ENCODE measurements at regions not wholly inside any gene's neighbourhood (a gene's known extent, or its start where the extent isn't known, plus 50 kb on each side); places are given as distances from the start of the nearest gene placed in this dataset.
"Not testable (repeated sequence)": the region's sequence is repeated elsewhere in the genome, so short reads cannot be mapped to it uniquely, and the experiment has no call there.

DNA sequence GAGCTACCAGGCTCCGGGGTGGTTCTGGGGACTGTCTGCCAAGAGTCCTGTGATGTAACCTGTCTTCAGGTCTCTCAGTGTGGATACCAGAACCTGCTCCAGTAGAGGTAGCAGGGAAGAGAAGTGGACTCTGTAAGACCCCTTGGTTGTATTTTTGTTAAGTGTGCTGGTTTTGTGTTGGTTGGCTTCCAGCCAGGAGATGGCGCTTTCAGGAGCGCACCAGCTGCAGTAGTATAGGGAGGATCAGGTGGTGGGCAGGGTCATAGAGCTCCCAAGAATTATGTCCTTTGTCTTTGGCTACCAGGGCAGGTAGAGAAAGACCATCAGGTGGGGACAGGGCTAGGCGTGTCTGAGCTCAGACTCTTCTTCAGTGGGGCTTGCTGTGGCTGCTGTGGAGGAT is 1147.2 kb upstream of the ADGRL4 start:
- Histone ChIP-seq H3K27ac (ENCODE audit: low read depth, low read length) (no peak overlapping the region), H3K9ac (ENCODE audit: extremely low read depth, low read length, poor library complexity, severe bottlenecking) (no peak overlapping the region), H3K9me3 (ENCODE audit: control insufficient read depth, low read length) (peaks cover 3% of the 10 kb centered on the region), H3K4me1 (ENCODE audit: control insufficient read depth, insufficient read depth, low read length) (no peaks in the 10 kb centered on the region), H3K27me3 (ENCODE audit: control insufficient read depth, insufficient read depth, low read length, poor library complexity, severe bottlenecking) (no peaks in the 10 kb centered on the region), H3K4me3 (ENCODE audit: low read length) (no peak overlapping the region), H3K36me3 (ENCODE audit: control insufficient read depth, insufficient read depth, low read length) (no peaks in the 10 kb centered on the region)
- Mint-ChIP-seq H3K9me3 (peaks cover 3% of the 10 kb centered on the region), H3K27ac (no peak overlapping the region), H3K27me3 (ENCODE audit: insufficient read depth) (no peaks in the 10 kb centered on the region), H3K36me3 (ENCODE audit: low read depth) (no peaks in the 10 kb centered on the region), H3K4me3 (no peak overlapping the region), H3K4me1 (peaks cover 2% of the 10 kb centered on the region)
- TF ChIP-seq, protein P1, sequence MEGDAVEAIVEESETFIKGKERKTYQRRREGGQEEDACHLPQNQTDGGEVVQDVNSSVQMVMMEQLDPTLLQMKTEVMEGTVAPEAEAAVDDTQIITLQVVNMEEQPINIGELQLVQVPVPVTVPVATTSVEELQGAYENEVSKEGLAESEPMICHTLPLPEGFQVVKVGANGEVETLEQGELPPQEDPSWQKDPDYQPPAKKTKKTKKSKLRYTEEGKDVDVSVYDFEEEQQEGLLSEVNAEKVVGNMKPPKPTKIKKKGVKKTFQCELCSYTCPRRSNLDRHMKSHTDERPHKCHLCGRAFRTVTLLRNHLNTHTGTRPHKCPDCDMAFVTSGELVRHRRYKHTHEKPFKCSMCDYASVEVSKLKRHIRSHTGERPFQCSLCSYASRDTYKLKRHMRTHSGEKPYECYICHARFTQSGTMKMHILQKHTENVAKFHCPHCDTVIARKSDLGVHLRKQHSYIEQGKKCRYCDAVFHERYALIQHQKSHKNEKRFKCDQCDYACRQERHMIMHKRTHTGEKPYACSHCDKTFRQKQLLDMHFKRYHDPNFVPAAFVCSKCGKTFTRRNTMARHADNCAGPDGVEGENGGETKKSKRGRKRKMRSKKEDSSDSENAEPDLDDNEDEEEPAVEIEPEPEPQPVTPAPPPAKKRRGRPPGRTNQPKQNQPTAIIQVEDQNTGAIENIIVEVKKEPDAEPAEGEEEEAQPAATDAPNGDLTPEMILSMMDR (conservative IDR thresholded peaks at IDR 0.05) = peak; percentile 54
- DNase-seq = peak; percentile 59
- 89 to 100% methylated on average over 4 of the region's 4 CpGs for WGBS, 2 experiments (ENCODE audit: insufficient coverage in 1 of 2, insufficient read length in 1 of 2)

DNA sequence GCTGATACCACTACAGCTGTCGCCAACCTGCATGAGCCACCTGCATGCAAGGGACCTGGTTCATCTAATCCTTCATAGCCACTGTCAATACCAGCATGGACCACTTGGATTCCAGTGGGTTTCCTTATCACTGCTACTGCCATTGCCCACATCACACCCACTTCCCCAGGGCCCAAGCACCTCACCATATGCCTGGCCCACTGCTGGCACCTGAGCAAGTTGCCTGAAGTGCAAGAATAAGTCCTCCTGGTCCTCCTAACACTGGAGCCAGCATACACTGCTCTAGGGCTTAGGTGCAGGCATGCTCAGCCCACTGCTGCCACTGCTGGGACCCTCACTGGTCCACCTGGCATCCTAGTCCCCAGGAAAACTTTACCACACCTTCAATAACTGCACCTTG is 1136.8 kb upstream of the ADGRL4 start:
- H3K27me3 ChIP-seq (ENCODE audit: control insufficient read depth, insufficient read depth, low read length, poor library complexity, severe bottlenecking) = no peaks in the 10 kb centered on the region
- no peaks in the 10 kb centered on the region for H3K36me3 ChIP-seq (ENCODE audit: control insufficient read depth, insufficient read depth, low read length)
- peaks cover 4% of the 10 kb centered on the region for H3K9me3 ChIP-seq (ENCODE audit: control insufficient read depth, low read length)
- no peaks in the 10 kb centered on the region for H3K4me1 ChIP-seq (ENCODE audit: control insufficient read depth, insufficient read depth, low read length)
- no peak for DNase-seq
- no peak overlapping the region for H3K4me3 ChIP-seq (ENCODE audit: low read length)
- TF ChIP-seq, protein P1 (conservative IDR thresholded peaks at IDR 0.05) = no peak
- no peak overlapping the region for H3K27ac ChIP-seq (ENCODE audit: low read depth, low read length)
- 43% methylated on average over 1 of the region's 1 CpG; no CpG with 5 or more reads in 1 of the 2 experiments for WGBS, 2 experiments (ENCODE audit: insufficient coverage in 1 of 2, insufficient read length in 1 of 2)
- no peak overlapping the region for H3K4me3 Mint-ChIP-seq
- no peaks in the 10 kb centered on the region for H3K4me1 Mint-ChIP-seq
- no peak overlapping the region for H3K27ac Mint-ChIP-seq
- H3K9me3 Mint-ChIP-seq = peaks cover 5% of the 10 kb centered on the region
- H3K27me3 Mint-ChIP-seq (ENCODE audit: insufficient read depth) = no peaks in the 10 kb centered on the region
- H3K9ac ChIP-seq (ENCODE audit: extremely low read depth, low read length, poor library complexity, severe bottlenecking) = no peak overlapping the region
- H3K36me3 Mint-ChIP-seq (ENCODE audit: low read depth) = no peaks in the 10 kb centered on the region

DNA sequence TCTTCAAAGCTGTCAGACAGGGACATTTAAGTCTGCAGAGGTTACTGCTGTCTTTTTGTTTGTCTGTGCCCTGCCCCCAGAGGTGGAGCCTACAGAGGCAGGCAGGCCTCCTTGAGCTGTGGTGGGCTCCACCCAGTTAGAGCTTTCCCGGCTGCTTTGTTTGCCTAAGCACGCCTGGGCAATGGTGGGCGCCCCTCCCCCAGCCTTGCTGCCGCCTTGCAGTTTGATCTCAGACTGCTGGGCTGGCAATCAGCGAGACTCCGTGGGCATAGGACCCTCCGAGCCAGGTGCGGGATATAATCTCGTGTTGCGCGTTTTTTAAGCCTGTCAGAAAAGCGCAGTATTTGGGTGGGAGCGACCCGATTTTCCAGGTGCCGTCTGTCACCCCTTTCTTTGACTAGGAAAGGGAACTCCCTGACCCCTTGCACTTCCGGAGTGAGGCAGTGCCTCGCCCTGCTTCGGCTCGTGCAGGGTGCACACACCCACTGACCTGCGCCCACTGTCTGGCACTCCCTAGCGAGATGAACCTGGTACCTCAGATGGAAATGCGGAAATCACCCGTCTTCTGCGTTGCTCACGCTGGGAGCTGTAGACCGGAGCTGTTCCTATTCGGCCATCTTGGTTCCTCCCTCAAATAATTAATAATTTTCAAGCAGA is 1131.5 kb upstream of the ADGRL4 start:
- not testable (repeated sequence) for H3K4me3 Mint-ChIP-seq; H3K36me3 Mint-ChIP-seq (ENCODE audit: low read depth); H3K36me3 ChIP-seq (ENCODE audit: control insufficient read depth, insufficient read depth, low read length); H3K9me3 ChIP-seq (ENCODE audit: control insufficient read depth, low read length); H3K4me3 ChIP-seq (ENCODE audit: low read length); H3K27me3 ChIP-seq (ENCODE audit: control insufficient read depth, insufficient read depth, low read length, poor library complexity, severe bottlenecking); H3K9ac ChIP-seq (ENCODE audit: extremely low read depth, low read length, poor library complexity, severe bottlenecking); H3K27ac Mint-ChIP-seq; H3K4me1 ChIP-seq (ENCODE audit: control insufficient read depth, insufficient read depth, low read length); H3K9me3 Mint-ChIP-seq; H3K27me3 Mint-ChIP-seq (ENCODE audit: insufficient read depth); H3K4me1 Mint-ChIP-seq; H3K27ac ChIP-seq (ENCODE audit: low read depth, low read length)
- peak; percentile 51 for DNase-seq
- 88 to 89% methylated on average over 16 to 27 of the region's 27 CpGs for WGBS, 2 experiments (ENCODE audit: insufficient coverage in 1 of 2, insufficient read length in 1 of 2)

Measured in endodermal cell (in vitro differentiated cells).